KMS-11 (cell line): ENCODE measurements at regions not wholly inside any gene's neighbourhood (a gene's known extent, or its start where the extent isn't known, plus 50 kb on each side); places are given as distances from the start of the nearest gene placed in this dataset.

ENCODE experiments used
- H2AFZ ChIP-seq: fragments of 200-600 bp; sonication (generic); 2 replicates; pipeline ENCODE4 v1.6.1; 2016; ENCODE audit warnings: antibody characterized with exemption, mixed run types, low read depth
- H3K27ac ChIP-seq: fragments of 200-600 bp; sonication (generic); 2 replicates; pipeline ENCODE4 v1.6.1; 2016; ENCODE audit warnings: mild to moderate bottlenecking, mixed run types
- H3K27me3 ChIP-seq: fragments of 200-600 bp; sonication (generic); 2 replicates; pipeline ENCODE4 v1.6.1; 2017; ENCODE audit warnings: mild to moderate bottlenecking, low read depth, mixed run types, moderate library complexity; ENCODE audit not compliant: insufficient read depth
- H3K36me3 ChIP-seq: fragments of 200-600 bp; sonication (generic); 2 replicates; pipeline ENCODE4 v1.6.1; 2017; ENCODE audit warnings: mild to moderate bottlenecking, mixed run types; ENCODE audit not compliant: insufficient read depth
- H3K4me1 ChIP-seq: fragments of 200-600 bp; sonication (generic); 2 replicates; pipeline ENCODE4 v1.6.1; 2016; ENCODE audit warnings: mild to moderate bottlenecking, low read depth, mixed run types; ENCODE audit not compliant: poor library complexity, severe bottlenecking
- H3K4me2 ChIP-seq: fragments of 200-600 bp; sonication (generic); 2 replicates; pipeline ENCODE4 v1.7.0; 2016; ENCODE audit warnings: mild to moderate bottlenecking, mixed run types
- H3K4me3 ChIP-seq: fragments of 200-600 bp; sonication (generic); IDR thresholded peaks from 2 replicates; pipeline ENCODE4 v1.6.1; 2017; ENCODE audit warnings: low read depth, low read length, mixed read lengths; ENCODE audit not compliant: insufficient read depth
- H3K79me2 ChIP-seq: fragments of 200-600 bp; sonication (generic); 2 replicates; pipeline ENCODE4 v1.6.1; 2016; ENCODE audit warnings: low read depth, mixed run types; ENCODE audit not compliant: insufficient read depth
- H3K9ac ChIP-seq: fragments of 200-600 bp; sonication (generic); 2 replicates; pipeline ENCODE4 v1.6.1; 2016; ENCODE audit warnings: mild to moderate bottlenecking, mixed run types
- H4K20me1 ChIP-seq: fragments of 200-600 bp; sonication (generic); 2 replicates; pipeline ENCODE4 v1.6.1; 2016; ENCODE audit warnings: mild to moderate bottlenecking, mixed run types; ENCODE audit not compliant: insufficient read depth
- CTCF ChIP-seq: fragments of 200-600 bp; sonication (generic); conservative IDR thresholded peaks from 2 replicates; pipeline ENCODE4 v1.6.1; 2017; ENCODE audit warnings: low read depth, mild to moderate bottlenecking, antibody characterized with exemption, low read length, moderate library complexity, mixed read lengths

DNA sequence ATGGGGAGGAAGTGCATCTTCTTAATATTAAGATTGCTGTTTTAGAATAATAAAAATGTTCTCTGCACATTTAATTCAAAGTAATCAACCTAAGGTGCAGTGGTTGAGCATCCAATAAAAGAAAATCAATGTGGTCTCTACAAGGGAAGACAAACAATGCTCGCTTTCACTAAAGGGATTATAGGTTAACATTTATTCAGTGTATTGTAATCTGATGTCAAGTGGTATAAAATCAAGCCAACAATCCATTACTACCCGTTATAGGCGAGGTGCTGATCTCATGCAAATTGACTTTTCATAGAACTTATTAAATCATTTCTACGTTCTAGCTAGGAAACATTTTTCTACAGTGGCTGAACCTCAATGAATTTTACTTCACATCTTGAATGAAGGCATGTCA, 773.9 kb downstream of the NR2F1-AS1 start:
- no peak overlapping the region for H3K4me2 ChIP-seq
- H3K9ac ChIP-seq, result no peak overlapping the region
- H3K79me2 ChIP-seq, result no peaks in the 10 kb centered on the region
- no peaks in the 10 kb centered on the region for H3K4me1 ChIP-seq
- no peaks in the 10 kb centered on the region for H3K27me3 ChIP-seq
- no peak overlapping the region for H3K4me3 ChIP-seq
- no peaks in the 10 kb centered on the region for H4K20me1 ChIP-seq
- H2AFZ ChIP-seq, result no peak overlapping the region
- no peak overlapping the region for H3K27ac ChIP-seq
- H3K36me3 ChIP-seq, result no peaks in the 10 kb centered on the region
- TF ChIP-seq CTCF, result no peak

- Histone ChIP-seq H3K4me3 (no peak overlapping the region), H3K79me2 (no peaks in the 10 kb centered on the region), H3K4me1 (no peaks in the 10 kb centered on the region), H4K20me1 (no peaks in the 10 kb centered on the region), H3K9ac (no peak overlapping the region), H3K27ac (no peak overlapping the region), H3K4me2 (no peak overlapping the region), H3K27me3 (no peaks in the 10 kb centered on the region), H3K36me3 (no peaks in the 10 kb centered on the region), H2AFZ (no peak overlapping the region)
- no peak for TF ChIP-seq CTCF
Measured at GRCh38 chr5:92805446-92805845, 775.6 kb downstream of the NR2F1-AS1 start.

DNA sequence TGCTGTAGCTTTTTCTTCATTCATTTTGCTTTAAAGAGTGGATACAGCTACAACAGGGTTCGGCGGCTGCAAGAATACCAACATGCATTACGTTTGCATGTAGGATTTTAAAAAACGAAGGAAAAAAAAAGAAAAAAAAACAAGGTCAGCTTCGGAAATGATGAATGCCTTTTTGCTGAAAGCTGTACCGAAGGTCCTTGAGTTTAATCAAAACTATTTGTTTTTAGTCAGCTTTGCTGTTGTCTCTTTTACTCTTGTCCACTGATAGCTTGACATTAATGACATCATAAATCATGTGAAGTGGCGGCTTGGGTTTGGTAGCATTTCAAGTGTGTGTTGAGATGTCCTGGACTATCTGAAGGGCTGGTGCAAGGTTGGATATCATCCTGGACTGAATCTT, 779.1 kb downstream of the NR2F1-AS1 start:
- no peak overlapping the region for H3K4me2 ChIP-seq
- H3K9ac ChIP-seq, result no peak overlapping the region
- H3K27ac ChIP-seq, result no peak overlapping the region
- no peaks in the 10 kb centered on the region for H3K36me3 ChIP-seq
- no peaks in the 10 kb centered on the region for H3K79me2 ChIP-seq
- no peak for TF ChIP-seq CTCF
- no peaks in the 10 kb centered on the region for H3K27me3 ChIP-seq
- H4K20me1 ChIP-seq, result no peaks in the 10 kb centered on the region
- no peak overlapping the region for H2AFZ ChIP-seq
- H3K4me3 ChIP-seq, result no peak overlapping the region
- H3K4me1 ChIP-seq, result no peaks in the 10 kb centered on the region

DNA sequence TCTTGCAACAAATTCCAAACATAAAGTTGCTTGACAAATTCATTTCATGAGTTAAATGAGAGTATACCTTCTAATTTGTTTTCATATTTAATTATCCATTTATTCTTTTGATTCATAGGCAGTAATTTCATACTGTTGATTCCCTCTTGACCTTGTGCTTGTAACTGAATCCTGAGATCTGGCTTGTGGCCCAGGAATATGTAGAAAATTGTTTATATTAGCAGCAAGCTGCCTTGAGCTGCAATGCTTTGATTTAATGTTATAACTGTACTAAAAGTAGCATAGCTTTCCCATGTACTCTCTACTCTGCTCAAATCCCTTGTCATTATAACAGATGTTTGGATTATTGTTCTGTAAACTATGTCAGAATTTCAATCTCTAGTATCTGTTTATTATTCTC, 780.7 kb downstream of the NR2F1-AS1 start:
- Histone ChIP-seq H3K4me2 (no peak overlapping the region), H3K27ac (no peak overlapping the region), H3K9ac (no peak overlapping the region), H3K79me2 (no peaks in the 10 kb centered on the region), H3K27me3 (no peaks in the 10 kb centered on the region), H3K36me3 (no peaks in the 10 kb centered on the region), H4K20me1 (no peaks in the 10 kb centered on the region), H3K4me1 (no peaks in the 10 kb centered on the region), H3K4me3 (no peak overlapping the region), H2AFZ (no peak overlapping the region)
- no peak for TF ChIP-seq CTCF

DNA sequence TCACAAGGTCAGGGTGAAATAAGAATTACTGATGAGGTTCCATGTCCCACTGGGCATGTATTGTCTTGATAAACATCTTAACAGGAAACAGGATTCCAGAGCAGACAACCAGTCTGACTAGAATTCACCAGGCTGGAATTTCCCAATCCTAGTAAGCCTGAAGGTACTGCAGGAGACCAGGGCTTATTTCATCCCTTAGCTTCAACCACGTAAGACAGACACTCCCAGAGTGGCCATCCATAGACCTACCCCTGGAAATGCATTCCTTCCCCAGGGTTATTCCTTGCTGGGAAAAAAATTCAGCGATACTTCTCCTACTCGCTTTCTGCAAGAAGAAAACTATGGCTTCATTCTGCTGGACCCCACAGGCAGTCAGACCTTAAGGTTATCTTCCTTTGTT, 785.4 kb downstream of the NR2F1-AS1 start:
- Histone ChIP-seq H3K27ac (no peak overlapping the region), H3K4me3 (no peak overlapping the region), H2AFZ (no peak overlapping the region), H3K4me2 (no peak overlapping the region), H4K20me1 (no peaks in the 10 kb centered on the region), H3K27me3 (no peaks in the 10 kb centered on the region), H3K4me1 (no peaks in the 10 kb centered on the region), H3K79me2 (no peaks in the 10 kb centered on the region), H3K9ac (no peak overlapping the region), H3K36me3 (no peaks in the 10 kb centered on the region)
- TF ChIP-seq CTCF, result no peak
